BJ (cell line): ENCODE measurements at regions not wholly inside any gene's neighbourhood (a gene's known extent, or its start where the extent isn't known, plus 50 kb on each side); places are given as distances from the start of the nearest gene placed in this dataset.

Experiments used
- CTCF ChIA-PET: fragments of 350-600 bp; formaldehyde crosslinking; extraction: SDS; loops from one replicate; lab custom pipeline; 2021; ENCODE audit warnings: antibody characterized with exemption, inconsistent platforms; lab: Yijun Ruan, JAX
- POLR2A ChIA-PET: fragments of 300-600 bp; sonication (Branson Sonifier 250); formaldehyde crosslinking; extraction: SDS; loops from one replicate; lab custom pipeline; 2021; ENCODE audit warnings: antibody characterized with exemption; lab: Charles Lee
- DNase-seq: peaks from one replicate; pipeline ENCODE4 v3.0.0-alpha.2; 2011; ENCODE audit warnings: low read depth
- H3K27me3 ChIP-seq: 2 replicates; pipeline ENCODE4 v1.6.0; 2011; ENCODE audit warnings: low read length; ENCODE audit not compliant: control insufficient read depth, insufficient read depth
- H3K36me3 ChIP-seq: 2 replicates; pipeline ENCODE4 v1.5.1; 2011; ENCODE audit warnings: low read length; ENCODE audit not compliant: control insufficient read depth, insufficient read depth
- H3K4me3 ChIP-seq: 2 replicates; pipeline ENCODE4 v1.5.1; 2011; ENCODE audit warnings: low read depth, mild to moderate bottlenecking, control low read depth, low read length
- TF ChIP-seq, protein P1 (sequence below): IDR thresholded peaks from 2 replicates; pipeline ENCODE4 v1.5.1; 2011; ENCODE audit warnings: low read depth, mild to moderate bottlenecking, control low read depth, inconsistent platforms, low read length, moderate library complexity; ENCODE audit not compliant: insufficient read depth

DNA sequence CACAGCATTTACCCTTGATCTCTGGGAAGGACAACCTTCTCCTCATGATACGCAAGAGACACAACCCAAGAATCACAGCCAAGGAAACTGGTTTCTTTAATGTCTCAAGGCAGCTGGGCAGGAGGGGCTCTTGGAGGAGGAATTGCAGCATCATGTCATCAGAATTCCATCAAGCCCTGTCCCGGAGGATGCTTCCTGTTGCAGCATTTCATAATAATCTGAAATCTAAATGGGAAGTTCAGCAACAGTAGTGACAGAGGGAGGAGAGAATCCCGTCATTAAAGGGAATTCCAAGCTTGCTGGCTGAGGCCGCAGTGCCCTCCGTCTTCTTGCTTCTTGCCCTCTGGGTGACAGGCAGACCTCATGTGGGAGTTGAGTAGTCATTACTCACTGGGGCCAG, 192.7 kb downstream of the TENT4A start:
- ChIA-PET CTCF (no interaction called here), POLR2A (no interaction called here)
- Histone ChIP-seq H3K36me3 (no peaks in the 10 kb centered on the region), H3K4me3 (no peak overlapping the region), H3K27me3 (no peaks in the 10 kb centered on the region)
- TF ChIP-seq, protein P1, sequence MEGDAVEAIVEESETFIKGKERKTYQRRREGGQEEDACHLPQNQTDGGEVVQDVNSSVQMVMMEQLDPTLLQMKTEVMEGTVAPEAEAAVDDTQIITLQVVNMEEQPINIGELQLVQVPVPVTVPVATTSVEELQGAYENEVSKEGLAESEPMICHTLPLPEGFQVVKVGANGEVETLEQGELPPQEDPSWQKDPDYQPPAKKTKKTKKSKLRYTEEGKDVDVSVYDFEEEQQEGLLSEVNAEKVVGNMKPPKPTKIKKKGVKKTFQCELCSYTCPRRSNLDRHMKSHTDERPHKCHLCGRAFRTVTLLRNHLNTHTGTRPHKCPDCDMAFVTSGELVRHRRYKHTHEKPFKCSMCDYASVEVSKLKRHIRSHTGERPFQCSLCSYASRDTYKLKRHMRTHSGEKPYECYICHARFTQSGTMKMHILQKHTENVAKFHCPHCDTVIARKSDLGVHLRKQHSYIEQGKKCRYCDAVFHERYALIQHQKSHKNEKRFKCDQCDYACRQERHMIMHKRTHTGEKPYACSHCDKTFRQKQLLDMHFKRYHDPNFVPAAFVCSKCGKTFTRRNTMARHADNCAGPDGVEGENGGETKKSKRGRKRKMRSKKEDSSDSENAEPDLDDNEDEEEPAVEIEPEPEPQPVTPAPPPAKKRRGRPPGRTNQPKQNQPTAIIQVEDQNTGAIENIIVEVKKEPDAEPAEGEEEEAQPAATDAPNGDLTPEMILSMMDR = no peak
- DNase-seq = no peak

DNA sequence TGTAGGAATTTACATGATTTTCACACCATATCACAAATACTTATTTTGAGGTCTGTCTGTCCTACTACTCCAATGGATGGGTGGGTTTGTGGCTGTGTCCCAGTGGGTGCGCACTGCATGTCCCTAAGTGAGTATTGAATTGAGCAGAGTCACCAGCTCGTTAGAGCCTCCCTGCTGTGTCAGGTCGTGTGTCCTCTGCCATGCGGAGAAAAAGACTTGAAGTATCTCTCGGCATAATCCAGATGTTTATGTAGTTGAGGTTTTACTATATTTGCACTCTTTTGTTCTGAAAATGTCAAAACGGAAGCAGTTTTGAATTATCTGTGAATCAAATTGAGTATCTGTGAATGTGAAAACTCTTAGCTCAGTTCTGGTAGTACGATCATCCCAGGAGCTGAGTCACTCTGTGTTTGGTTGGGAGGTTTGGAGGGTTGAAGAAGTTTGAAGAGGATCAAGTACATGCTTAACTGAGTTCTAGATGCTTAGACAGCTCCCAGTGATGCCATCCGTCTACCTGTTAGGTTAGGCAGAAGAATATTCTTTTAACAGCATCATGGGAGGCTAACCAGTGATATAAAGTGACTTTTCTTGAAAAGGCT, 194.2 kb downstream of the TENT4A start:
- CTCF ChIA-PET = no interaction called here

DNA sequence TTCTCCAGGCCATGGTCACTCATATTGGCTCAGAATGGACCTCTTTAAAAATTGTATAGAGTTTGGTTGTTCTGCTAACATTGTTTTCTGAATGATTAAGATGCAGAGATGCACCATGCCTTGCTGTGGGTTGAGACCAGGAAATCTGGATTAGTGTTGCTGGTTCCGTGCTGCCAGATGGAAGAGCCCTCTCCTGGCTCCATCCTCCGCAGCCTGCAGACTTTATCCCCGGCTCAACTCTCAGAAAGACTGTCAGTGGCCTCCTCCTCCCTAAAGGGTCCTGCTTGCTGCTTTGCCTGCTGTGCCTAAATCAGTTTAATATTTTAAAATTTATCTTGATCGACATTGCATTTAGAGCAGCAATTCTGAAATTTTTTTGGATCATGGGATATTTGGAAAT, 196.7 kb downstream of the TENT4A start:
- no peak for DNase-seq
- CTCF ChIA-PET = no interaction called here
- Histone ChIP-seq H3K36me3 (no peaks in the 10 kb centered on the region), H3K4me3 (no peak overlapping the region), H3K27me3 (no peaks in the 10 kb centered on the region)
- TF ChIP-seq, protein P1 = no peak
- POLR2A ChIA-PET = no interaction called here

More for the DNA sequence above, 194.2 kb downstream of the TENT4A start:
- Histone ChIP-seq H3K27me3 (no peaks in the 10 kb centered on the region), H3K4me3 (no peak overlapping the region), H3K36me3 (no peaks in the 10 kb centered on the region)
- DNase-seq = no peak
- TF ChIP-seq, protein P1 = no peak
- POLR2A ChIA-PET = no interaction called here

DNA sequence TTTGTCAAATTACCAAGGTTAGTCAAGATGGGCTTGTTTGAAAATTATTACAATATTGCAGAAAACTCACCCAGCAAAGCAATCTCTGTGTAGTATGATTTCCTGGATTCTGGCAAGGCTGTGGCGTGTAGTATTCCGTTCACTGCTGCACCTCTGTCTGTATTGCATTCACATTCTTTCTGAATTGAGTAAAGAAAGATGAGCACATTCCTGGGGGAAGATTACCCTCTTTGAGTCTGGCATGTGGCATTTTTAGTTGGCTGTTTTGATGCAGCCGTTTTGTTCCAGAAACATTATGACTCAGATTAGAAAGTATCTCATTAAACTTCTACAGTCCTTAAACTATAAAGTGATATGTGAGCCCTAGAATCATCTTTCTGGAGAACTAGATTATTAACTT, 197.7 kb downstream of the TENT4A start:
- no peak for DNase-seq
- ChIA-PET POLR2A (no interaction called here), CTCF (no interaction called here)
- TF ChIP-seq, protein P1 = no peak
- H3K4me3 ChIP-seq = no peak overlapping the region
- H3K36me3 ChIP-seq = no peaks in the 10 kb centered on the region
- no peaks in the 10 kb centered on the region for H3K27me3 ChIP-seq

DNA sequence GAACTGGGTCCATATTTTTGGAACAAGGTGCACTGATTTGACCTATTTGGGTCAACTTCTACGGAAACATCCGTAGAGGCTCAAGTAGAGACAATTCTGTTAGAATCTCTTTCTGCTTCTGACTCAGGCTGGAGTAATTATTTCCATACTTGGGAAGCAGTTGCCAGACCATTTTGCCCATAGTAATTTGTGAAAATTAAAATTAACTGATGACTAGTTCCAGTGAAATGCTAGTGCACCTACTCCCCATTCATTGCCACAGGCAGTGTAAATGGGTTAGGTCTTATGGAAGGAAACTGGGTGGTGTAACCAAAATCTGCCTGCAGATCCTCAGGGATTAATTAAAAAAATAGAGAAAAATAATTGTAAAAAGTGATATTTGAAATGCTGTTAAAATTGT, 201.1 kb downstream of the TENT4A start:
- H3K36me3 ChIP-seq = no peaks in the 10 kb centered on the region
- ChIA-PET POLR2A (no interaction called here), CTCF (no interaction called here)
- no peaks in the 10 kb centered on the region for H3K27me3 ChIP-seq
- no peak overlapping the region for H3K4me3 ChIP-seq
- TF ChIP-seq, protein P1 = no peak
- DNase-seq = no peak
